ENCODE measurements at regions not wholly inside any gene's neighbourhood (a gene's known extent, or its start where the extent isn't known, plus 50 kb on each side); places are given as distances from the start of the nearest gene placed in this dataset.

GRCh38 chr2:203603456-203604389, 68.6 kb upstream of the RAPH1 start:
- Histone ChIP-seq H3K27ac (ENCODE audit: low read depth in 1 of 2, low read length in 2 of 2) (peak overlapping the region; percentile 2 to 48), H3K9me3 (ENCODE audit: control insufficient read depth in 4 of 4, low read length in 3 of 4) (no peaks in the 10 kb centered on the region), H3K4me1 (ENCODE audit: control insufficient read depth in 4 of 4, insufficient read depth in 4 of 4, low read length in 3 of 4) (peaks cover 2 to 35% (median 29%) of the 10 kb centered on the region in 4 donors), H3K9ac (ENCODE audit: low read depth in 1 of 2, low read length in 2 of 2) (no peak overlapping the region), H3K27me3 (ENCODE audit: control insufficient read depth in 4 of 4, insufficient read depth in 4 of 4, low read length in 3 of 4) (no peaks in the 10 kb centered on the region), H3K4me3 (ENCODE audit: low read depth in 1 of 3, low read length in 3 of 3) (no peak overlapping the region), H3K36me3 (ENCODE audit: control insufficient read depth in 4 of 4, insufficient read depth in 3 of 4, low read depth in 1 of 4, low read length in 3 of 4) (no peaks in the 10 kb centered on the region)
- TF ChIP-seq RXRA (IDR thresholded peaks at IDR 0.05) (no peak), RAD21 (IDR thresholded peaks at IDR 0.05) (peak in 1 of 2 donors; percentile 39), FOXA2 (IDR thresholded peaks at IDR 0.05) (no peak), HNF4G (IDR thresholded peaks at IDR 0.05) (no peak), YY1 (IDR thresholded peaks at IDR 0.05) (peak; percentile 36)
- DNase-seq (ENCODE audit: low spot score): no peak
- 29% methylated on average over 10 of the region's 10 CpGs for WGBS

- Histone ChIP-seq H3K36me3 (ENCODE audit: control insufficient read depth in 4 of 4, insufficient read depth in 3 of 4, low read depth in 1 of 4, low read length in 3 of 4) (no peaks in the 10 kb centered on the region), H3K9me3 (ENCODE audit: control insufficient read depth in 4 of 4, low read length in 3 of 4) (no peaks in the 10 kb centered on the region), H3K4me3 (ENCODE audit: low read depth in 1 of 3, low read length in 3 of 3) (no peak overlapping the region), H3K4me1 (ENCODE audit: control insufficient read depth in 4 of 4, insufficient read depth in 4 of 4, low read length in 3 of 4) (peaks cover 2 to 35% (median 29%) of the 10 kb centered on the region in 4 donors), H3K9ac (ENCODE audit: low read depth in 1 of 2, low read length in 2 of 2) (no peak overlapping the region), H3K27me3 (ENCODE audit: control insufficient read depth in 4 of 4, insufficient read depth in 4 of 4, low read length in 3 of 4) (no peaks in the 10 kb centered on the region), H3K27ac (ENCODE audit: low read depth in 1 of 2, low read length in 2 of 2) (peak overlapping the region; percentile 64 to 86)
- WGBS: 12% methylated on average over 1 of the region's 1 CpG
- no peak for DNase-seq (ENCODE audit: low spot score)
- no peak for TF ChIP-seq REST (IDR thresholded peaks at IDR 0.05)
- peak; percentile 91 to 94 for TF ChIP-seq HNF4A (conservative IDR thresholded peaks at IDR 0.05)
- TF ChIP-seq NR2F2 (IDR thresholded peaks at IDR 0.05): no peak
- peak; percentile 50 to 70 for TF ChIP-seq RAD21 (IDR thresholded peaks at IDR 0.05)
- TF ChIP-seq YY1 (IDR thresholded peaks at IDR 0.05): peak; percentile 45
- TF ChIP-seq TAF1 (conservative IDR thresholded peaks at IDR 0.05): no peak
- no peak for TF ChIP-seq CTCF (IDR thresholded peaks at IDR 0.05; ENCODE audit: low read depth, low read length, missing input control)
- TF ChIP-seq ZBTB33 (IDR thresholded peaks at IDR 0.05): peak; percentile 85
- TF ChIP-seq SP1 (IDR thresholded peaks at IDR 0.05): peak; percentile 95
- TF ChIP-seq MAX (IDR thresholded peaks at IDR 0.05): peak; percentile 99
- peak; percentile 73 to 95 for TF ChIP-seq EGR1 (IDR thresholded peaks at IDR 0.05; ENCODE audit: low read depth in 2 of 2)
- peak; percentile 79 for TF ChIP-seq FOXA2 (IDR thresholded peaks at IDR 0.05)
- TF ChIP-seq RXRA (IDR thresholded peaks at IDR 0.05): peak; percentile 97 to 98
- peak in 1 of 2 donors; percentile 35 for TF ChIP-seq GABPA (IDR thresholded peaks at IDR 0.05 in 1 of 2, conservative IDR thresholded peaks at IDR 0.05 in 1 of 2)
- no peak for TF ChIP-seq FOXA1 (IDR thresholded peaks at IDR 0.05)
- TF ChIP-seq ATF3 (IDR thresholded peaks at IDR 0.05): peak; percentile 35
- TF ChIP-seq HNF4G (IDR thresholded peaks at IDR 0.05): peak; percentile 82
- peak; percentile 68 to 87 for TF ChIP-seq JUND (IDR thresholded peaks at IDR 0.05)
These were observed 70.2 kb upstream of the RAPH1 start for GRCh38 chr2:203605302-203605701.
